HG03457 (cell line): ENCODE measurements at regions not wholly inside any gene's neighbourhood (a gene's known extent, or its start where the extent isn't known, plus 50 kb on each side); places are given as distances from the start of the nearest gene placed in this dataset.
"Not testable (repeated sequence)": the region's sequence is repeated elsewhere in the genome, so short reads cannot be mapped to it uniquely, and the experiment has no call there.

Experiments
- ATAC-seq: cut with Tn5 transposase; IDR thresholded peaks from one replicate; pipeline ENCODE4 v1.9.1; 2021; ENCODE audit warnings: moderate number of reproducible peaks; ENCODE audit not compliant: unreplicated experiment

GRCh38 chr2:89855752-89856151 lies 1164.3 kb downstream of the RPIA start:
- not testable (repeated sequence) for ATAC-seq

- ATAC-seq = not testable (repeated sequence)
Measured at GRCh38 chr2:89856305-89856704, 1164.8 kb downstream of the RPIA start.

- ATAC-seq = not testable (repeated sequence)
Measured at GRCh38 chr2:89862164-89862563, 1170.7 kb downstream of the RPIA start.

- ATAC-seq = not testable (repeated sequence)
Measured at GRCh38 chr2:89863209-89863608, 1171.7 kb downstream of the RPIA start.

- ATAC-seq = not testable (repeated sequence)
Measured at GRCh38 chr2:89874810-89875595, 1183.5 kb downstream of the RPIA start.

GRCh38 chr2:89876445-89876844 lies 1185.0 kb downstream of the RPIA start:
- ATAC-seq = not testable (repeated sequence)

GRCh38 chr2:89876878-89877277 lies 1185.4 kb downstream of the RPIA start:
- not testable (repeated sequence) for ATAC-seq

GRCh38 chr2:89882880-89883279 lies 1191.4 kb downstream of the RPIA start:
- ATAC-seq = peak; percentile 86

- ATAC-seq = not testable (repeated sequence)
Measured at GRCh38 chr2:89883624-89884023, 1192.2 kb downstream of the RPIA start.

GRCh38 chr2:89885071-89885470 lies 1193.6 kb downstream of the RPIA start:
- ATAC-seq = not testable (repeated sequence)

GRCh38 chr2:89888693-89889092 lies 1197.2 kb downstream of the RPIA start:
- ATAC-seq = not testable (repeated sequence)

GRCh38 chr2:89890185-89890773 lies 1198.8 kb downstream of the RPIA start:
- ATAC-seq = not testable (repeated sequence)

- not testable (repeated sequence) for ATAC-seq
Measured at GRCh38 chr2:89894988-89895387, 1203.5 kb downstream of the RPIA start.

- not testable (repeated sequence) for ATAC-seq
Measured at GRCh38 chr2:89895629-89896028, 1204.2 kb downstream of the RPIA start.

- ATAC-seq = not testable (repeated sequence)
Measured at GRCh38 chr2:89927018-89927417, 1235.5 kb downstream of the RPIA start.

- ATAC-seq = not testable (repeated sequence)
Measured at GRCh38 chr2:89935436-89935835, 1244.0 kb downstream of the RPIA start.

GRCh38 chr2:89936011-89936410 lies 1244.5 kb downstream of the RPIA start:
- not testable (repeated sequence) for ATAC-seq

GRCh38 chr2:89936559-89936958 lies 1245.1 kb downstream of the RPIA start:
- ATAC-seq = not testable (repeated sequence)

GRCh38 chr2:89938756-89939155 lies 1247.3 kb downstream of the RPIA start:
- ATAC-seq = peak; percentile 95

GRCh38 chr2:89944267-89944666 lies 1252.8 kb downstream of the RPIA start:
- not testable (repeated sequence) for ATAC-seq

- not testable (repeated sequence) for ATAC-seq
Measured at GRCh38 chr2:89945004-89945616, 1253.6 kb downstream of the RPIA start.
